ENCODE measurements at regions not wholly inside any gene's neighbourhood (a gene's known extent, or its start where the extent isn't known, plus 50 kb on each side); places are given as distances from the start of the nearest gene placed in this dataset.

DNA sequence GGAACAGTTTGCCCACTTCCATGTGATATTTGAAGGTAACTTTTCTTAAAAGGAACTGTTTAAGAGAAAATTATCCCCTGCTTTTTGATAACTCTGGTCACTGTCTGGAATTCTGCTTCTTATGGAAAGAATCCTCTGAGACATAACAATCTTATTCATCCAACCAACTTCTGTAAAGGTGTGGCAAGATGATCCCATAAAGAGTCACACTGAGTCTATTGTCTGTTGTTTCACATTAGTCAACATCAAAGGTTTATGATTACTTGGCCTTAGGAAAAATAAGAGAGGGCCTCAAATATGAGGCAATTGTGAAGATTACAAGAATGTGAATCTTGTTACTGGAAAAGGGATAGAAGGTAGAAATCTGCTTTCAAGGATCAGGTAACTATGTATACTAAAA lies 88.0 kb upstream of the MAGEB18 start:
- TF ChIP-seq, protein P1, sequence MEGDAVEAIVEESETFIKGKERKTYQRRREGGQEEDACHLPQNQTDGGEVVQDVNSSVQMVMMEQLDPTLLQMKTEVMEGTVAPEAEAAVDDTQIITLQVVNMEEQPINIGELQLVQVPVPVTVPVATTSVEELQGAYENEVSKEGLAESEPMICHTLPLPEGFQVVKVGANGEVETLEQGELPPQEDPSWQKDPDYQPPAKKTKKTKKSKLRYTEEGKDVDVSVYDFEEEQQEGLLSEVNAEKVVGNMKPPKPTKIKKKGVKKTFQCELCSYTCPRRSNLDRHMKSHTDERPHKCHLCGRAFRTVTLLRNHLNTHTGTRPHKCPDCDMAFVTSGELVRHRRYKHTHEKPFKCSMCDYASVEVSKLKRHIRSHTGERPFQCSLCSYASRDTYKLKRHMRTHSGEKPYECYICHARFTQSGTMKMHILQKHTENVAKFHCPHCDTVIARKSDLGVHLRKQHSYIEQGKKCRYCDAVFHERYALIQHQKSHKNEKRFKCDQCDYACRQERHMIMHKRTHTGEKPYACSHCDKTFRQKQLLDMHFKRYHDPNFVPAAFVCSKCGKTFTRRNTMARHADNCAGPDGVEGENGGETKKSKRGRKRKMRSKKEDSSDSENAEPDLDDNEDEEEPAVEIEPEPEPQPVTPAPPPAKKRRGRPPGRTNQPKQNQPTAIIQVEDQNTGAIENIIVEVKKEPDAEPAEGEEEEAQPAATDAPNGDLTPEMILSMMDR (IDR thresholded peaks at IDR 0.05): no peak
- ATAC-seq (ENCODE audit: low FRiP score): no peak
- no peak for DNase-seq (ENCODE audit: low spot score)

DNA sequence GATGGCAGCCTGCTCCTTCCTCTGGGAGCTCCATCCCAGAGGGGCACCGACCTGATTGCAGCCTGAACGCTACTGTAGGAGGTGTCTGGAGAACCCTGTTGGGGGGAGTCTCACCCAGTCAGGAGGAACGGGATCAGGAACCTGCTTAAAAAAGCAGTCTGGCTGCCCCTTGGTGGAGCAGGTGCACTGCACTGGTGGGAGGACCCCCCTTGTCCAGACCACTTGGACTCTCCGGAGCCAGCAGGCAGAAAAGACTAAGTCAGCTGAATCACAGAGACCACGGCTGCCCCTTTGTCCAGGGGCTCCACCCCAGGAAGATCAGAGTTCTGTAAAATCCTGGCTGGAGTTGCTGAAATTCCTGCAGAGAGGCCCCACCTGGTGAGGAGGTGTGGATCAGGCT lies 67.3 kb upstream of the MAGEB18 start:
- ATAC-seq (ENCODE audit: low FRiP score): no peak
- DNase-seq (ENCODE audit: low spot score): no peak
- TF ChIP-seq, protein P1 (IDR thresholded peaks at IDR 0.05): no peak

DNA sequence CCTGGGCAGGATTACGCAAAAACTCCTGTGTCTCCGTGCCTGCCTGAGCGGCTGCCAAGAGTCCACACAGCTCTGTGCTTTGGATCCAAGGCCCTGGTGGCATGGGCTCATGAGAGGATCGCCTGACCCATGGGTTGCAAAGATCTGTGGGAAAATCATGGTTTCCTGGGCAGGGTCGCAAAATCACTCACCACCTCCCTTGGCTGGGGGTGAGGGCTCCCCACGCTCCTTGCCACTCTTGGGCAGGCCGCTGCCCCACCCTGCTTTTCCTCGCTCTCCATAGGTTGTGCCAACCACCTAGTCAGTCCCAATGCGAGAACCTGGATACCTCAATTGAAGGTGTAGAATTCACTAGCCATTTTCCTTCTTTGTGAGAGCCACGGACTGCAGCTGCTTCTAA lies 66.5 kb upstream of the MAGEB18 start:
- TF ChIP-seq, protein P1 (IDR thresholded peaks at IDR 0.05): no peak
- ATAC-seq (ENCODE audit: low FRiP score): no peak
- DNase-seq (ENCODE audit: low spot score): no peak

DNA sequence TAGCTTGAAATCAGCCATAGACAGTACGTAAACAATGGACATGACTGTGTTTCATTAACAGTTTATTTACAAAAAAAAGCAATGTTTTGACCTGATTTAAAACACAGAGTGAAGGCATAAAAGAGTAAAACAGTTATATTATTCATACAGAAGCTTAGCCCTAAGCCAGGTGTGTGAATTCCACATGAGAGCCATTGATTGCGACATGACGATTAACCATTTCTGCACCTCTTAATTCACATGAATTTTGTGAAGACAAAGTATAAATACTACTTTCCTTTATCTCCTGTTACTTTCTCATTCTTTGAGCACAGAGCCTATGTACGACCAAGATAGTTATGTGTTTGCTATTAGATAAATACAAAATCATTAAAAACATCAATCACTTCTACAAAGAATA lies 55.0 kb upstream of the MAGEB18 start:
- ATAC-seq (ENCODE audit: low FRiP score): no peak
- TF ChIP-seq, protein P1 (IDR thresholded peaks at IDR 0.05): no peak

More for the DNA sequence above, 55.0 kb upstream of the MAGEB18 start:
- DNase-seq (ENCODE audit: low spot score): no peak

Data from omental fat pad (tissue), 3 donors.